ENCODE measurements at regions not wholly inside any gene's neighbourhood (a gene's known extent, or its start where the extent isn't known, plus 50 kb on each side); places are given as distances from the start of the nearest gene placed in this dataset.

- no peak for DNase-seq (ENCODE audit: low read depth, low spot score)
- Histone ChIP-seq H3K9me3 (ENCODE audit: control insufficient read depth, insufficient read depth, low read depth, low read length) (no peaks in the 10 kb centered on the region), H3K27me3 (ENCODE audit: control insufficient read depth, insufficient read depth, low read length) (no peaks in the 10 kb centered on the region), H3K4me3 (ENCODE audit: low read depth in 2 of 2, low read length in 2 of 2) (no peak overlapping the region), H3K27ac (ENCODE audit: low read length) (no peak overlapping the region), H3K36me3 (ENCODE audit: control insufficient read depth, insufficient read depth, low read length) (no peaks in the 10 kb centered on the region), H3K4me1 (ENCODE audit: control insufficient read depth, insufficient read depth, low read length) (no peaks in the 10 kb centered on the region)
- no TSS peak for BruUV-seq (replicated peaks)
- POLR2A ChIA-PET: no interaction called here
- ATAC-seq: no peak
- no peak for TF ChIP-seq TCF7L2 (IDR thresholded peaks at IDR 0.05; ENCODE audit: low read depth, low read length)
- TF ChIP-seq REST (IDR thresholded peaks at IDR 0.05; ENCODE audit: insufficient read depth in 1 of 2, low read depth in 2 of 2, low read length in 1 of 2): no peak
- no peak for TF ChIP-seq POLR2AphosphoS5 (IDR thresholded peaks at IDR 0.05; ENCODE audit: low read depth, low read length)
- no peak for TF ChIP-seq CTCF (IDR thresholded peaks at IDR 0.05)
- in situ Hi-C loops (cut with HindIII; ENCODE audit: low pct_unique_long_range_greater_than_20kb, low sequenced_read_pairs) (no loop called here), intact Hi-C loops (cut with micrococcal nuclease; ENCODE audit: unreplicated experiment) (no loop called here)
- CTCF ChIA-PET: no interaction called here
Observed at GRCh38 chr13:22375151-22375550, 704.3 kb downstream of the FGF9 start.

GRCh38 chr13:22387899-22388298 is 717.0 kb downstream of the FGF9 start:
- Histone ChIP-seq H3K36me3 (ENCODE audit: control insufficient read depth, insufficient read depth, low read length) (no peaks in the 10 kb centered on the region), H3K27me3 (ENCODE audit: control insufficient read depth, insufficient read depth, low read length) (no peaks in the 10 kb centered on the region), H3K4me3 (ENCODE audit: low read depth in 2 of 2, low read length in 2 of 2) (no peak overlapping the region), H3K9me3 (ENCODE audit: control insufficient read depth, insufficient read depth, low read depth, low read length) (no peaks in the 10 kb centered on the region), H3K4me1 (ENCODE audit: control insufficient read depth, insufficient read depth, low read length) (no peaks in the 10 kb centered on the region), H3K27ac (ENCODE audit: low read length) (no peak overlapping the region)
- ChIA-PET CTCF (no interaction called here), POLR2A (no interaction called here)
- no peak for TF ChIP-seq TCF7L2 (IDR thresholded peaks at IDR 0.05; ENCODE audit: low read depth, low read length)
- no peak for TF ChIP-seq CTCF (IDR thresholded peaks at IDR 0.05)
- TF ChIP-seq REST (IDR thresholded peaks at IDR 0.05; ENCODE audit: insufficient read depth in 1 of 2, low read depth in 2 of 2, low read length in 1 of 2): no peak
- no peak for TF ChIP-seq POLR2AphosphoS5 (IDR thresholded peaks at IDR 0.05; ENCODE audit: low read depth, low read length)
- no peak for TF ChIP-seq SIN3A (IDR thresholded peaks at IDR 0.05; ENCODE audit: borderline replicate concordance, insufficient read depth, low read depth, low read length)
- in situ Hi-C loops (cut with HindIII; ENCODE audit: low pct_unique_long_range_greater_than_20kb, low sequenced_read_pairs) (no loop called here), intact Hi-C loops (cut with micrococcal nuclease; ENCODE audit: unreplicated experiment) (no loop called here)
- BruUV-seq (replicated peaks): no TSS peak
- DNase-seq (ENCODE audit: low read depth, low spot score) (no peak), ATAC-seq (no peak)
